ENCODE measurements at regions not wholly inside any gene's neighbourhood (a gene's known extent, or its start where the extent isn't known, plus 50 kb on each side); places are given as distances from the start of the nearest gene placed in this dataset.
"Not testable (repeated sequence)": the region's sequence is repeated elsewhere in the genome, so short reads cannot be mapped to it uniquely, and the experiment has no call there.

- DNase-seq (ENCODE audit: low spot score), result no peak
- CTCF ChIA-PET (ENCODE audit: unreplicated experiment), result no interaction called here
- no TSS peak for BruUV-seq (replicated peaks)
- Histone ChIP-seq H3K9me3 (ENCODE audit: low read length) (no peaks in the 10 kb centered on the region), H3K9me2 (ENCODE audit: insufficient read depth, low read length) (no peaks in the 10 kb centered on the region), H4K20me1 (ENCODE audit: insufficient read depth, low read length) (no peaks in the 10 kb centered on the region), H3K27ac (ENCODE audit: low read depth, low read length, poor library complexity, severe bottlenecking) (no peak overlapping the region), H3K36me3 (ENCODE audit: insufficient read depth, low read length) (no peaks in the 10 kb centered on the region), H3K79me2 (ENCODE audit: insufficient read depth, low read depth, low read length) (no peaks in the 10 kb centered on the region), H3K4me2 (ENCODE audit: low read length) (no peak overlapping the region), H3K4me1 (ENCODE audit: insufficient read depth, low read length, poor library complexity, severe bottlenecking) (no peaks in the 10 kb centered on the region), H2AFZ (ENCODE audit: low read length) (no peak overlapping the region), H3K4me3 (ENCODE audit: low read depth, low read length, poor library complexity, severe bottlenecking) (no peak overlapping the region)
- TF ChIP-seq EZH2phosphoT487 (IDR thresholded peaks at IDR 0.05; ENCODE audit: borderline replicate concordance, low read depth, low read length) (no peak), CTCF (conservative IDR thresholded peaks at IDR 0.05; ENCODE audit: low read length) (no peak)
- POLR2A ChIA-PET, result no interaction called here
- intact Hi-C loops (cut with micrococcal nuclease; ENCODE audit: unreplicated experiment), result no loop called here
Observed at GRCh38 chr1:103275725-103276124, 167.4 kb upstream of the COL11A1 start.

GRCh38 chr1:103274886-103275285 is 166.6 kb upstream of the COL11A1 start:
- TF ChIP-seq EZH2phosphoT487 (IDR thresholded peaks at IDR 0.05; ENCODE audit: borderline replicate concordance, low read depth, low read length) (no peak), CTCF (conservative IDR thresholded peaks at IDR 0.05; ENCODE audit: low read length) (no peak)
- no peak overlapping the region for H3K27ac ChIP-seq (ENCODE audit: low read depth, low read length, poor library complexity, severe bottlenecking)
- no TSS peak for BruUV-seq (replicated peaks)
- no peaks in the 10 kb centered on the region for H4K20me1 ChIP-seq (ENCODE audit: insufficient read depth, low read length)
- H3K4me1 ChIP-seq (ENCODE audit: insufficient read depth, low read length, poor library complexity, severe bottlenecking), result no peaks in the 10 kb centered on the region
- no peak overlapping the region for H3K4me2 ChIP-seq (ENCODE audit: low read length)
- no peaks in the 10 kb centered on the region for H3K79me2 ChIP-seq (ENCODE audit: insufficient read depth, low read depth, low read length)
- intact Hi-C loops (cut with micrococcal nuclease; ENCODE audit: unreplicated experiment), result no loop called here
- H2AFZ ChIP-seq (ENCODE audit: low read length), result no peak overlapping the region
- H3K9me2 ChIP-seq (ENCODE audit: insufficient read depth, low read length), result no peaks in the 10 kb centered on the region
- no peaks in the 10 kb centered on the region for H3K36me3 ChIP-seq (ENCODE audit: insufficient read depth, low read length)
- CTCF ChIA-PET (ENCODE audit: unreplicated experiment), result no interaction called here
- no peak for DNase-seq (ENCODE audit: low spot score)
- H3K4me3 ChIP-seq (ENCODE audit: low read depth, low read length, poor library complexity, severe bottlenecking), result no peak overlapping the region
- POLR2A ChIA-PET, result no interaction called here
- no peaks in the 10 kb centered on the region for H3K9me3 ChIP-seq (ENCODE audit: low read length)

GRCh38 chr1:103273106-103273505 is 164.8 kb upstream of the COL11A1 start:
- ChIA-PET CTCF (ENCODE audit: unreplicated experiment) (no interaction called here), POLR2A (no interaction called here)
- no peaks in the 10 kb centered on the region for H4K20me1 ChIP-seq (ENCODE audit: insufficient read depth, low read length)
- H3K27ac ChIP-seq (ENCODE audit: low read depth, low read length, poor library complexity, severe bottlenecking), result no peak overlapping the region
- intact Hi-C loops (cut with micrococcal nuclease; ENCODE audit: unreplicated experiment), result no loop called here
- no TSS peak for BruUV-seq (replicated peaks)
- H2AFZ ChIP-seq (ENCODE audit: low read length), result no peak overlapping the region
- DNase-seq (ENCODE audit: low spot score), result no peak
- H3K9me3 ChIP-seq (ENCODE audit: low read length), result no peaks in the 10 kb centered on the region
- H3K36me3 ChIP-seq (ENCODE audit: insufficient read depth, low read length), result no peaks in the 10 kb centered on the region
- no peaks in the 10 kb centered on the region for H3K9me2 ChIP-seq (ENCODE audit: insufficient read depth, low read length)
- no peak overlapping the region for H3K4me2 ChIP-seq (ENCODE audit: low read length)
- H3K4me3 ChIP-seq (ENCODE audit: low read depth, low read length, poor library complexity, severe bottlenecking), result no peak overlapping the region
- TF ChIP-seq CTCF (conservative IDR thresholded peaks at IDR 0.05; ENCODE audit: low read length) (no peak), EZH2phosphoT487 (IDR thresholded peaks at IDR 0.05; ENCODE audit: borderline replicate concordance, low read depth, low read length) (no peak)
- no peaks in the 10 kb centered on the region for H3K79me2 ChIP-seq (ENCODE audit: insufficient read depth, low read depth, low read length)
- H3K4me1 ChIP-seq (ENCODE audit: insufficient read depth, low read length, poor library complexity, severe bottlenecking), result no peaks in the 10 kb centered on the region

GRCh38 chr1:103271471-103271870 is 163.1 kb upstream of the COL11A1 start:
- POLR2A ChIA-PET, result interaction anchor here (0.6 kb wide), 1 partner anchor 389 kb away, joined by 3 read pairs; no protein-coding TSS in a partner anchor
- H3K4me1 ChIP-seq (ENCODE audit: insufficient read depth, low read length, poor library complexity, severe bottlenecking); H3K4me3 ChIP-seq (ENCODE audit: low read depth, low read length, poor library complexity, severe bottlenecking); DNase-seq (ENCODE audit: low spot score); H3K9me2 ChIP-seq (ENCODE audit: insufficient read depth, low read length); CTCF ChIA-PET (ENCODE audit: unreplicated experiment); intact Hi-C loops (cut with micrococcal nuclease; ENCODE audit: unreplicated experiment); H3K36me3 ChIP-seq (ENCODE audit: insufficient read depth, low read length); H3K27ac ChIP-seq (ENCODE audit: low read depth, low read length, poor library complexity, severe bottlenecking); BruUV-seq (replicated peaks); H3K4me2 ChIP-seq (ENCODE audit: low read length); H3K79me2 ChIP-seq (ENCODE audit: insufficient read depth, low read depth, low read length); H4K20me1 ChIP-seq (ENCODE audit: insufficient read depth, low read length); H2AFZ ChIP-seq (ENCODE audit: low read length); H3K9me3 ChIP-seq (ENCODE audit: low read length): not testable (repeated sequence)

Data from OCI-LY7 (cell line).